Duodenal mucosa (tissue), 2 donors: ENCODE measurements at regions not wholly inside any gene's neighbourhood (a gene's known extent, or its start where the extent isn't known, plus 50 kb on each side); places are given as distances from the start of the nearest gene placed in this dataset.

Source experiments
- H3K27ac ChIP-seq: one replicate; pipeline ENCODE4 v1.7.0; 2013; ENCODE audit warnings: low read depth, low read length
- H3K27me3 ChIP-seq, 2 donors: one replicate each; pipeline ENCODE4 v1.7.0; 2013; ENCODE audit warnings: low read length in 2 of 2, control low read depth in 1 of 2; ENCODE audit not compliant: insufficient read depth in 2 of 2, control insufficient read depth in 1 of 2
- H3K36me3 ChIP-seq, 2 donors: one replicate each; pipeline ENCODE4 v1.7.0; 2013; ENCODE audit warnings: low read length in 2 of 2, control low read depth in 1 of 2; ENCODE audit not compliant: insufficient read depth in 2 of 2, control insufficient read depth in 1 of 2
- H3K4me1 ChIP-seq, 2 donors: one replicate each; pipeline ENCODE4 v1.7.0; 2013; ENCODE audit warnings: low read length in 2 of 2, control low read depth in 1 of 2; ENCODE audit not compliant: insufficient read depth in 2 of 2, control insufficient read depth in 1 of 2
- H3K4me3 ChIP-seq, 2 donors: one replicate each; pipeline ENCODE4 v1.7.0; 2013; ENCODE audit warnings: low read length in 2 of 2, low read depth in 1 of 2
- H3K9ac ChIP-seq, 2 donors: one replicate each; pipeline ENCODE4 v1.7.0; 2013; ENCODE audit warnings: low read length in 2 of 2, low read depth in 1 of 2
- H3K9me3 ChIP-seq, 2 donors: one replicate each; pipeline ENCODE4 v1.7.0; 2013; ENCODE audit warnings: low read length in 2 of 2, control low read depth in 1 of 2; ENCODE audit not compliant: control insufficient read depth in 1 of 2

DNA sequence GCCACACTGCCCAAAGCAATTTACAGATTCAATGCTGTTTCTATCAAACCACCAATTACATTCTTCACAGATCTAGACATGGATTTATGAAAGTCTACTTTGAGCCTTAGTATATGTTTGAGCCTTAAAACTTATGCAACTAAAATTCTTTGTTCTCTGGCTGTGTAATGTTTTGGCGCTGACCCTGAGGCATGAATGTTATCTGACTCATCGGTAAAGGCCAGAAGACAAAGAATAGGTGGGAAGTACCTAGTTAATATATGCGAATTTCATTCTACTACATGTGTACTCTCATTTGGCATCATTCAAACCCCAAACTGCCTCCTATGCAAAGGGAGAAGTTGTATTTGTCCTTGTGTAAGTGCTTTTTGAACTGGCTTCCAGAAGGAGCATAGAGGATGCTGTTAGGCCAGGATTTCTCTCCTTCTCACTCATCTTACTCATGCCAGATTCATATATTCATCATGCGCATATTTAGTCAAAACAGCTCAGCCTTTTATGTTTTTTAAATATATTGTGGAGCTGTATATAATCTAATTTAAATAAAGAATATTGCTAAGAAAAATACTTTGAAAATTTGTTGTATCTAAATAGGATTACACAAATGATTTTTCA lies 204.2 kb downstream of the NFKBIZ start:
- H3K36me3 ChIP-seq: no peaks in the 10 kb centered on the region
- no peaks in the 10 kb centered on the region for H3K27me3 ChIP-seq
- H3K9ac ChIP-seq: no peak overlapping the region
- peaks cover 0 to 6% of the 10 kb centered on the region in 2 donors for H3K4me1 ChIP-seq
- H3K27ac ChIP-seq: no peak overlapping the region
- H3K4me3 ChIP-seq: no peak overlapping the region
- no peaks in the 10 kb centered on the region for H3K9me3 ChIP-seq

GRCh38 chr3:102054543-102055080 lies 205.3 kb downstream of the NFKBIZ start:
- Histone ChIP-seq H3K27me3 (no peaks in the 10 kb centered on the region), H3K27ac (no peak overlapping the region), H3K4me1 (peaks cover 0 to 15% of the 10 kb centered on the region in 2 donors), H3K9ac (no peak overlapping the region), H3K36me3 (no peaks in the 10 kb centered on the region), H3K4me3 (no peak overlapping the region), H3K9me3 (no peaks in the 10 kb centered on the region)

DNA sequence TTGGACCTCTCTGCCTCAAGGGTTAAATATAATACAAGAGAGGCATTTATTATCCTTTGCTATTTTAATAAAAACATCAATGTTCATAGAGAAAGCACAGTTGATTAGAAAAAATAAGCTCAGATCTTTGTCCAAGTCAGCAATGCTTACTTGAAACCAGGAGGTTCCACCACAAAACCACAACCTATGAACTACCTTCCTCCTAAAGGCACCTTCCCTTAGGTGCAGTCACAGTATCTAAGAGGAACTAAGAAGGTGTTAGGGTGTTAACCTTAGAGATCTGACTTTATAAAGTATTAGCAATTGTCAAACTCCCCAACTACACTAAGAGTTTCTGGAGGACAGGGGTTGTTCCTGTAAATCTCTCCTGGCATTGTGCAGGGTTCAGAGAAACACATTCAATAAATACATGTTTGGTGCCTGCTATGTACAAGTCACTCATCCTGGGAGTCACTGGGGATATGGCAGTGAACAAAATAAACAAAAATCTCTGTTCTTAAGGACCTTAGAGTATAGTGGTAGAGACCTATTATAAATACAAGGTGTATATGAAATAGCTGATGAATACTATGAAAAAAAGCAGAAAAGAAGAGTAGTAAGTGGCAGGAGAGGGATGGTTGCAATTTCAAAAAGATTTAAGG lies 208.6 kb downstream of the NFKBIZ start:
- Histone ChIP-seq H3K9ac (no peak overlapping the region), H3K9me3 (no peaks in the 10 kb centered on the region), H3K27ac (no peak overlapping the region), H3K4me1 (peaks cover 0 to 15% of the 10 kb centered on the region in 2 donors), H3K36me3 (no peaks in the 10 kb centered on the region), H3K4me3 (no peak overlapping the region), H3K27me3 (no peaks in the 10 kb centered on the region)

DNA sequence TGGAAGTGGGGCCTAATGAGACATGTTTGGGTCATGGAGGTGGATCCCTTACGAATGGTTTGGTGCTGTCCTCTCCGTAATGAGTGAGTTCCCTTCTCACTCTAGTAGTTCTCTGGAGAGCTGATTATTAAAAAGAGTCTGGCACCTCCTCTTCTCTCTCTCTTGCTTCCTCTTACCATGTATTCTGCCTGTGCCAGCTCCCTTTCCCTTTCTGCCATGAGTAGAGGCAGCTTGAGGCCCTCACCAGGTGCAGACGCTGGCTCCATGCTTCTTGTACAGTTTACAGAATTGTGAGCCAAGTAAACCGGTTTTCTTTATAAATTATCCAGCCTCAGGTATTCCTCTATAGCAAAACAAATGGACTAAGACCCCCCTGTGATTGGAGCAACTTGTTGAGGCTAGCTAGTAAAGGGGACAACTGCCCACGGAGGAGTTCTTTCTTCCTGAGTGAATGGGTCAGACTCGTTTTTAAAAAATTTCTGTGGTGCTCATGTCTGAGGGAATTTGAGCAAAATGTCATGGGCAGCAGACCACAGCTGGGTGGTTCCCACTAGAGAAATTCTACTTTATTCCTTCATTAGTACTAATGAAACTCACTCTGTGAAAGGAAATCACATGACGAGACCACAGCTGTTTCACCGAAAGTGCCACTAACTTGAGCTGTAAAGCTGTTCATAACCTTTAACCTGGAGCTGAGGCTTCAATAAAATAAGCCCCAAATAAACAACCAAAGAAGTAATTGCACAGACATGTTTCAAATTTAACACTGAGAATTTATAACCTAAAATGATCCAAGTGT lies 210.0 kb downstream of the NFKBIZ start:
- H3K4me1 ChIP-seq: peaks cover 0 to 15% of the 10 kb centered on the region in 2 donors
- no peak overlapping the region for H3K9ac ChIP-seq
- H3K36me3 ChIP-seq: no peaks in the 10 kb centered on the region
- H3K27ac ChIP-seq: no peak overlapping the region
- H3K9me3 ChIP-seq: no peaks in the 10 kb centered on the region
- H3K27me3 ChIP-seq: no peaks in the 10 kb centered on the region
- no peak overlapping the region for H3K4me3 ChIP-seq

DNA sequence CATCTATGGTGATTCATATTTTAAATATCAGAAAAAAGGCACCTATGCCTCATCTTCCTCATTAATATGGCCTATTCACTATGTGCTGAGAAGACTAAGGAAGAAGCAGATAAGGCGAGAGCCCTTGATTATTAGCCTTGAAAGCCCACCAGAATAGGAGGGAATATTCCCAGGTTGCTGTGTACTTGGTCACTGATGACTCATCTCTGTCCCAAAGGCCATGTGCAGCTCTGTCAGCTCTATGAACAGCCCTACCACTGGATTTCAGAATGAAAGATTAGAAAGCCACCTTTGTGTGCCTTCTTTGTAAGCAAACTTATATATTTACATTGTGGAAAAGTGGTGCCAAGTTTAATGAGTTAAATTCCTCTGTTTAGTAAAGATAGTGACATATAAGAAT lies 211.5 kb downstream of the NFKBIZ start:
- Histone ChIP-seq H3K27me3 (no peaks in the 10 kb centered on the region), H3K9me3 (no peaks in the 10 kb centered on the region), H3K36me3 (no peaks in the 10 kb centered on the region), H3K9ac (no peak overlapping the region), H3K4me1 (peaks cover 0 to 15% of the 10 kb centered on the region in 2 donors), H3K27ac (no peak overlapping the region), H3K4me3 (no peak overlapping the region)

DNA sequence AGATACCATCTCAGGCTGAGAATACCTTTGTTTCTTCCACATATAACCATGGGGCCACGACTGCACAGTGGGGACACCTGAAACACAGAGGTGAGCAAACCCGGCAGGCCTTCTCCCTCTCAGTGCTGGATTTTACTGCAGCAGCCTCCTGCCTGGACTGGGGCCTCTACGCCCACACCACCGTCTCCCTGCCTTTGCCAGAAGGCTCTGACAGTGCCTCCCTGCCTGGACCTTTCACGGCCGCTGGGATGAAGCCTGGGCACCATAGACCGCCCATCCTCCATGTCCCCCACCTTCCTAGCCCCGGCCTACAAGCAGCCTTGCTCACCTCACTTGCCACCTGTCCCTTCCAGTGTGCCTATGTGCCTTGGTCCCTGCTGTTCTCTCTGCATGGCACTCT lies 214.3 kb downstream of the NFKBIZ start:
- Histone ChIP-seq H3K9me3 (no peaks in the 10 kb centered on the region), H3K27me3 (no peaks in the 10 kb centered on the region), H3K27ac (no peak overlapping the region), H3K9ac (no peak overlapping the region), H3K4me1 (peaks cover 0 to 8% of the 10 kb centered on the region in 2 donors), H3K36me3 (no peaks in the 10 kb centered on the region), H3K4me3 (no peak overlapping the region)

- no peak overlapping the region for H3K27ac ChIP-seq
- H3K9ac ChIP-seq: no peak overlapping the region
- H3K4me3 ChIP-seq: no peak overlapping the region
- no peaks in the 10 kb centered on the region for H3K36me3 ChIP-seq
- H3K27me3 ChIP-seq: no peaks in the 10 kb centered on the region
- H3K4me1 ChIP-seq: no peaks in the 10 kb centered on the region
- H3K9me3 ChIP-seq: no peaks in the 10 kb centered on the region
Observed at GRCh38 chr3:102066470-102066869, 217.2 kb downstream of the NFKBIZ start.

GRCh38 chr3:102068327-102068726 lies 219.0 kb downstream of the NFKBIZ start:
- Histone ChIP-seq H3K4me1 (no peaks in the 10 kb centered on the region), H3K4me3 (no peak overlapping the region), H3K9me3 (no peaks in the 10 kb centered on the region), H3K36me3 (no peaks in the 10 kb centered on the region), H3K27me3 (no peaks in the 10 kb centered on the region), H3K9ac (no peak overlapping the region), H3K27ac (no peak overlapping the region)

DNA sequence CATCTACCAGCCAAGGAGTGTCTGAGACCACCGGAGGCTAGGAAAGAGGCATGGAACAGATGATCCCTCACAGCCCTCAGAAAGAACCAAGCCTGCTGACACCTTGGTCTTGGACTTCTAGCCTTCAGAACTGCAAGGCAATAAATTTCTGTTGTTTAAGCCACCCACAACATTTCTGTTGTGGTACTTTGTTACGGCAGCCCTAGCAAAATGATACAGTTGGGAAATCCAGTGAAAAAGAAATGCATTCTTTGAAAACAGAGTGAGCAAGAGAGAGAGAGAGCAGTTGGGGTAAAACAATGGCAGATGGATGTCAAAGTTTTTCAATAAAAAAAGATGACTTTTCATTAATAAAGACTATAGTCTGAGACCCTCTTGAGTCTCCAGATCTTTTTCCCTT lies 219.4 kb downstream of the NFKBIZ start:
- no peak overlapping the region for H3K9ac ChIP-seq
- no peak overlapping the region for H3K4me3 ChIP-seq
- no peaks in the 10 kb centered on the region for H3K9me3 ChIP-seq
- no peak overlapping the region for H3K27ac ChIP-seq
- no peaks in the 10 kb centered on the region for H3K36me3 ChIP-seq
- H3K4me1 ChIP-seq: no peaks in the 10 kb centered on the region
- H3K27me3 ChIP-seq: no peaks in the 10 kb centered on the region

- no peak overlapping the region for H3K27ac ChIP-seq
Observed at GRCh38 chr3:102069211-102069662, 219.9 kb downstream of the NFKBIZ start.

More at GRCh38 chr3:102069211-102069662, 219.9 kb downstream of the NFKBIZ start:
- no peak overlapping the region for H3K9ac ChIP-seq
- no peaks in the 10 kb centered on the region for H3K4me1 ChIP-seq
- H3K36me3 ChIP-seq: no peaks in the 10 kb centered on the region
- H3K9me3 ChIP-seq: no peaks in the 10 kb centered on the region
- no peaks in the 10 kb centered on the region for H3K27me3 ChIP-seq
- no peak overlapping the region for H3K4me3 ChIP-seq
